ENCODE measurements at regions not wholly inside any gene's neighbourhood (a gene's known extent, or its start where the extent isn't known, plus 50 kb on each side); places are given as distances from the start of the nearest gene placed in this dataset.

GRCh38 chr18:32607816-32608215 lies 137.1 kb upstream of the GAREM1 start:
- H3K27ac Mint-ChIP-seq (ENCODE audit: unreplicated experiment), result no peak overlapping the region
- H3K9me3 Mint-ChIP-seq (ENCODE audit: unreplicated experiment), result no peaks in the 10 kb centered on the region
- DNase-seq, result no peak
- H3K4me3 Mint-ChIP-seq (ENCODE audit: unreplicated experiment), result no peak overlapping the region
- no peaks in the 10 kb centered on the region for H3K27me3 Mint-ChIP-seq (ENCODE audit: unreplicated experiment)
- TF ChIP-seq CTCF (IDR thresholded peaks at IDR 0.05; ENCODE audit: partially characterized antibody, unreplicated experiment), result no peak
- H3K4me1 Mint-ChIP-seq (ENCODE audit: low read depth, unreplicated experiment), result peaks cover 2% of the 10 kb centered on the region
- no peaks in the 10 kb centered on the region for H3K36me3 Mint-ChIP-seq (ENCODE audit: unreplicated experiment)

GRCh38 chr18:32598144-32598543 lies 127.5 kb upstream of the GAREM1 start:
- TF ChIP-seq CTCF (IDR thresholded peaks at IDR 0.05; ENCODE audit: partially characterized antibody, unreplicated experiment), result no peak
- no peak for DNase-seq
- Mint-ChIP-seq H3K9me3 (ENCODE audit: unreplicated experiment) (peaks cover 4% of the 10 kb centered on the region), H3K4me3 (ENCODE audit: unreplicated experiment) (no peak overlapping the region), H3K36me3 (ENCODE audit: unreplicated experiment) (peaks cover 8% of the 10 kb centered on the region), H3K27ac (ENCODE audit: unreplicated experiment) (no peak overlapping the region), H3K4me1 (ENCODE audit: low read depth, unreplicated experiment) (no peaks in the 10 kb centered on the region), H3K27me3 (ENCODE audit: unreplicated experiment) (no peaks in the 10 kb centered on the region)

- Mint-ChIP-seq H3K4me3 (ENCODE audit: unreplicated experiment) (no peak overlapping the region), H3K27me3 (ENCODE audit: unreplicated experiment) (no peaks in the 10 kb centered on the region), H3K27ac (ENCODE audit: unreplicated experiment) (no peak overlapping the region), H3K36me3 (ENCODE audit: unreplicated experiment) (peaks cover 8% of the 10 kb centered on the region), H3K4me1 (ENCODE audit: low read depth, unreplicated experiment) (no peaks in the 10 kb centered on the region), H3K9me3 (ENCODE audit: unreplicated experiment) (peaks cover 4% of the 10 kb centered on the region)
- no peak for TF ChIP-seq CTCF (IDR thresholded peaks at IDR 0.05; ENCODE audit: partially characterized antibody, unreplicated experiment)
- no peak for DNase-seq
Observed at GRCh38 chr18:32596501-32596900, 125.8 kb upstream of the GAREM1 start.

GRCh38 chr18:32595832-32596231 lies 125.2 kb upstream of the GAREM1 start:
- Mint-ChIP-seq H3K27me3 (ENCODE audit: unreplicated experiment) (no peaks in the 10 kb centered on the region), H3K4me1 (ENCODE audit: low read depth, unreplicated experiment) (no peaks in the 10 kb centered on the region), H3K27ac (ENCODE audit: unreplicated experiment) (no peak overlapping the region), H3K36me3 (ENCODE audit: unreplicated experiment) (peaks cover 8% of the 10 kb centered on the region), H3K9me3 (ENCODE audit: unreplicated experiment) (peaks cover 4% of the 10 kb centered on the region), H3K4me3 (ENCODE audit: unreplicated experiment) (no peak overlapping the region)
- TF ChIP-seq CTCF (IDR thresholded peaks at IDR 0.05; ENCODE audit: partially characterized antibody, unreplicated experiment), result no peak
- no peak for DNase-seq

GRCh38 chr18:32588191-32588590 lies 117.5 kb upstream of the GAREM1 start:
- Mint-ChIP-seq H3K27ac (ENCODE audit: unreplicated experiment) (no peak overlapping the region), H3K36me3 (ENCODE audit: unreplicated experiment) (no peaks in the 10 kb centered on the region), H3K4me1 (ENCODE audit: low read depth, unreplicated experiment) (no peaks in the 10 kb centered on the region)

More at GRCh38 chr18:32588191-32588590, 117.5 kb upstream of the GAREM1 start:
- Mint-ChIP-seq H3K27me3 (ENCODE audit: unreplicated experiment) (no peaks in the 10 kb centered on the region), H3K4me3 (ENCODE audit: unreplicated experiment) (no peak overlapping the region), H3K9me3 (ENCODE audit: unreplicated experiment) (no peaks in the 10 kb centered on the region)
- TF ChIP-seq CTCF (IDR thresholded peaks at IDR 0.05; ENCODE audit: partially characterized antibody, unreplicated experiment), result no peak
- no peak for DNase-seq
